Psoas muscle (tissue), 7 donors: ENCODE measurements at regions not wholly inside any gene's neighbourhood (a gene's known extent, or its start where the extent isn't known, plus 50 kb on each side); places are given as distances from the start of the nearest gene placed in this dataset.

ENCODE experiments used
- ATAC-seq, 4 donors: fragments of 200-7000 bp; cut with Tn5 transposase; one replicate each; pipeline ENCODE4 v1.9.1; 2020; ENCODE audit warnings: moderate library complexity in 3 of 4, mild to moderate bottlenecking in 2 of 4
- DNase-seq, 2 donors: peaks; one replicate each; pipeline ENCODE4 v3.0.0-alpha.2; 2020
- H3K27ac ChIP-seq: fragments of 200-600 bp; one replicate; pipeline ENCODE4 v1.8.0; 2022
- H3K27me3 ChIP-seq, 3 donors: fragments of 200-600 bp in 1 of 3; one replicate each; pipeline versions ENCODE4 v1.6.1 to v1.8.0; 2013 to 2022; ENCODE audit warnings: low read length in 2 of 3, mild to moderate bottlenecking in 2 of 3, moderate library complexity in 1 of 3; ENCODE audit not compliant: insufficient read depth in 3 of 3
- H3K36me3 ChIP-seq, 2 donors: fragments of 200-600 bp in 1 of 2; one replicate each; pipeline versions ENCODE4 v1.6.1 to v1.8.0; 2013 to 2022; ENCODE audit warnings: low read depth in 1 of 2, mild to moderate bottlenecking in 1 of 2, moderate library complexity in 1 of 2; ENCODE audit not compliant: insufficient read depth in 1 of 2
- H3K4me1 ChIP-seq: fragments of 200-600 bp; one replicate; pipeline ENCODE4 v1.8.0; 2022
- H3K4me3 ChIP-seq: fragments of 200-600 bp; one replicate; pipeline ENCODE4 v1.8.0; 2022; ENCODE audit warnings: mild to moderate bottlenecking
- H3K9me3 ChIP-seq: fragments of 200-600 bp; one replicate; pipeline ENCODE4 v1.8.0; 2022
- WGBS, 3 donors: extraction: QIAGEN DNeasy Blood & Tissue Kit; methylation state at CpG; one replicate each; pipeline versions ENCODE4 v1.1.6 to v1.1.7; 2013; 5-methylcytosine and 5-hydroxymethylcytosine counted together
- intact Hi-C, 2 donors: fragments of 100-400 bp; cut with DNase I; formaldehyde crosslinking; loops; one replicate each; pipeline versions ENCODE4 v1.11.0 to v1.14.2; 2022
- TF ChIP-seq, protein P1 (sequence below): fragments of 200-600 bp; IDR thresholded peaks from one replicate; pipeline ENCODE4 v1.8.0; 2022; ENCODE audit warnings: antibody characterized with exemption
- donor health status: healthy with polysubstance abuse.
- donor health status: DM: no; HTN: no; CAD: no; lungs with moderate emphysema.
- donor health status: Bipolar disorder and iron deficiency.
- donor health status: healthy.
- donor health status: DM: yes; HTN: yes; CAD: no.
- donor health status: DM: no; HTN: no; CAD: no.
- donor health status: DM: yes; HTN: yes; CAD: no.

DNA sequence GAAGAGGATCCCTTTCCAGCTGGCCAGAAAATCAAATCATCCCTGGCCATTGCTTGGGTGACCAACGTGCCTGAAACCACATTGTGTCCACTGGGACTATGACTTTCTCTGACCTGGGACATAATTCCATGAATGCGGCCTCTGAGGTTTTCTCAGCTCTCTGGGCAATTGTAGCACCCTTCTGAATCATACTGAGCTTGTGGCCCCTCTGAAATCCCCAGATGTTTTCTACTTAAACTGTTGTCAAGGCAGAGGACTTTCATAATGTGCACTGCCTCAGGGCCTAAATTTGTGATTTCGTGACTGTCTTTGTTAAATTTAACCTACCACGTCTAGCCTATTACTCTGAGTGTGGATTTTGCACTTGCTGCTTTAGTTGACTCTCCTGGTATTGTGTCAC is 321.1 kb upstream of the PLET1 start:
- ATAC-seq: peak; percentile 26 to 36 (median 33)
- no peak for DNase-seq
- intact Hi-C loops: loop anchor here in 1 of 2 donors (10.0 kb wide), 1 partner anchor 383 kb away; the partner anchor contains the start of gene NCAM1
- no peaks in the 10 kb centered on the region for H3K9me3 ChIP-seq
- WGBS, 3 donors: 55 to 70% (median 58%) methylated on average over 4 of the region's 4 CpGs
- peak overlapping the region; percentile 34 for H3K27ac ChIP-seq
- no peaks in the 10 kb centered on the region for H3K36me3 ChIP-seq
- H3K4me3 ChIP-seq: no peak overlapping the region
- no peaks in the 10 kb centered on the region for H3K27me3 ChIP-seq
- H3K4me1 ChIP-seq: peaks cover 9% of the 10 kb centered on the region
- TF ChIP-seq, protein P1, sequence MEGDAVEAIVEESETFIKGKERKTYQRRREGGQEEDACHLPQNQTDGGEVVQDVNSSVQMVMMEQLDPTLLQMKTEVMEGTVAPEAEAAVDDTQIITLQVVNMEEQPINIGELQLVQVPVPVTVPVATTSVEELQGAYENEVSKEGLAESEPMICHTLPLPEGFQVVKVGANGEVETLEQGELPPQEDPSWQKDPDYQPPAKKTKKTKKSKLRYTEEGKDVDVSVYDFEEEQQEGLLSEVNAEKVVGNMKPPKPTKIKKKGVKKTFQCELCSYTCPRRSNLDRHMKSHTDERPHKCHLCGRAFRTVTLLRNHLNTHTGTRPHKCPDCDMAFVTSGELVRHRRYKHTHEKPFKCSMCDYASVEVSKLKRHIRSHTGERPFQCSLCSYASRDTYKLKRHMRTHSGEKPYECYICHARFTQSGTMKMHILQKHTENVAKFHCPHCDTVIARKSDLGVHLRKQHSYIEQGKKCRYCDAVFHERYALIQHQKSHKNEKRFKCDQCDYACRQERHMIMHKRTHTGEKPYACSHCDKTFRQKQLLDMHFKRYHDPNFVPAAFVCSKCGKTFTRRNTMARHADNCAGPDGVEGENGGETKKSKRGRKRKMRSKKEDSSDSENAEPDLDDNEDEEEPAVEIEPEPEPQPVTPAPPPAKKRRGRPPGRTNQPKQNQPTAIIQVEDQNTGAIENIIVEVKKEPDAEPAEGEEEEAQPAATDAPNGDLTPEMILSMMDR: no peak

DNA sequence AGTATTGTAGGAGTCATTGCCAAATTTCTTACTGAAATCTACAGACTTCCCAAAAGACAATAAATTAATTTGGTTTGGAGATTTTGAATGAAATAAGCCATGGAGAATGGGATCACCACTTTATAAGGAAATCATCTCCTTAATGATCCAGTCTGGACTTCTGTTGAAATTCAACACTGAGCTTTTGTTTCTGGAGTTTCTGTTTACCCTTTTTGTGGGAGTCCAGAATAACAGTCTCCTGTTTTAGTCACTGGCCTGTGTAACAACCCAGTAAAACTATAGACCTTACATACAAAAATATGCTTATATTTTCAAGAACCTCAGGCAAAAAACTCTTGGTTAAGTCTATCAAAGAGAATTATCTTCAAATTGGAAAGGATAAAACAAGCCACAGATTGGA is 321.7 kb upstream of the PLET1 start:
- H3K27me3 ChIP-seq: no peaks in the 10 kb centered on the region
- H3K4me3 ChIP-seq: no peak overlapping the region
- intact Hi-C loops: loop anchor here in 1 of 2 donors (10.0 kb wide), 1 partner anchor 382 kb away; the partner anchor contains the start of gene NCAM1
- no peaks in the 10 kb centered on the region for H3K9me3 ChIP-seq
- ATAC-seq (no peak), DNase-seq (no peak)
- peaks cover 9% of the 10 kb centered on the region for H3K4me1 ChIP-seq
- TF ChIP-seq, protein P1: no peak
- peak overlapping the region; percentile 1 for H3K27ac ChIP-seq
- H3K36me3 ChIP-seq: no peaks in the 10 kb centered on the region

DNA sequence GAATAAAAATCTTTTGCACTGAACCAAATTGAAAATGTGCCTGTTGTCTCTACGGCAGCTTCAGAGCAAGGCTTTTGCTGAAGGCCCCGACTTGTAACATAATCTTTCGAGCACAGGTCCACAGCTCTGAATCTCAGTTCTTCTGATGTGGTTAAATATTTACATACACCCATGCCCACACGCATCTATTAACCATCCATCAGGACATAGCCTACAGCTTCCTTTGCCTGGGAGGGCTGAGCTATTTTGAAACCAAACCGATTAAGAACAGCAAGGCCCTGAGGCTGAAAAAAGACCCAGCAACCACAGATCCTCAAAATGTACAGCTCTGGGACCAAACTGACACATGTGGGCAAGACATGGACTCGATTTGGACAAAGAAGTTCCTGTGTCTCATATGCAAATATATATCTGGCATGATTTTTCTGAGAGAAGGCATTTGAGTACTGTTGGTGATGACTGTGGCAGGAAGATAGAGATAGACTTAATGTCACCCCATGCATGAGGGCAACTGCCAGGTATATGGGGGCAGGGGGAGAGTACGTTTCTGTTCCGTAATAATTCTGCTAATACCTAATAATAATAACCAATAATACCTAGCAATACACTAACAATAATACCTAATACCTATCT is 322.7 kb upstream of the PLET1 start:
- 87 to 91% (median 87%) methylated on average over 8 of the region's 8 CpGs for WGBS, 3 donors
- TF ChIP-seq, protein P1: no peak
- no peak overlapping the region for H3K27ac ChIP-seq

DNA sequence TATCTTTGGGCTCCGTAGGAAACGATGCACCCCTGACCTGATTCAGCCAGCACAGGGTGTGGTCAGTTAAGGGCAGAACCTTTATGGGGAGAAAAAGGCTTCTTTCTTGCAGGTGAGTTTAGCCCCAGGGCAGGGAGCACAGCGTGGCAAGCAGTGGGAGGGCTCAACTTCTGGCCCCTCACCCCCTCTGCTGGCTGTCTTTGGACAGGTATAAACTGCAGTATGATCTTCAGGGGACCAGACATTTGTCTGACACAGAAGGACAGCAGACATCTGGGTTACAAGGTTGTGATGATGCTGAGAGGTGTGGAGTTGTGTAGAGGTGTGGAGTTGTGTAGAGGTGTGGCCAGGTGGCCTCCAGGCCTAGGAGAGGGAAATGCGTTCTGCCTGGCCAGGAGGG is 324.0 kb upstream of the PLET1 start:
- no peaks in the 10 kb centered on the region for H3K9me3 ChIP-seq
- H3K27ac ChIP-seq: no peak overlapping the region
- DNase-seq (no peak), ATAC-seq (no peak)
- H3K4me1 ChIP-seq: peaks cover 9% of the 10 kb centered on the region
- H3K36me3 ChIP-seq: no peaks in the 10 kb centered on the region
- TF ChIP-seq, protein P1: peak; percentile 8
- intact Hi-C loops: loop anchor here (5.0 to 10.0 kb wide), 3 partner anchors 68 to 703 kb away; partner anchors contain the start of gene NCAM1 (in 1 of the 2)
- H3K27me3 ChIP-seq: no peaks in the 10 kb centered on the region
- 77 to 89% (median 87%) methylated on average over 4 of the region's 4 CpGs for WGBS, 3 donors
- no peak overlapping the region for H3K4me3 ChIP-seq

More for the DNA sequence above, 322.7 kb upstream of the PLET1 start:
- no peaks in the 10 kb centered on the region for H3K27me3 ChIP-seq
- H3K4me3 ChIP-seq: no peak overlapping the region
- DNase-seq (no peak), ATAC-seq (no peak)
- peaks cover 9% of the 10 kb centered on the region for H3K4me1 ChIP-seq
- no peaks in the 10 kb centered on the region for H3K36me3 ChIP-seq
- intact Hi-C loops: loop anchor here in 1 of 2 donors (10.0 kb wide), 1 partner anchor 381 kb away; the partner anchor contains the start of gene NCAM1
- H3K9me3 ChIP-seq: no peaks in the 10 kb centered on the region
